ENCODE measurements at regions not wholly inside any gene's neighbourhood (a gene's known extent, or its start where the extent isn't known, plus 50 kb on each side); places are given as distances from the start of the nearest gene placed in this dataset.

DNA sequence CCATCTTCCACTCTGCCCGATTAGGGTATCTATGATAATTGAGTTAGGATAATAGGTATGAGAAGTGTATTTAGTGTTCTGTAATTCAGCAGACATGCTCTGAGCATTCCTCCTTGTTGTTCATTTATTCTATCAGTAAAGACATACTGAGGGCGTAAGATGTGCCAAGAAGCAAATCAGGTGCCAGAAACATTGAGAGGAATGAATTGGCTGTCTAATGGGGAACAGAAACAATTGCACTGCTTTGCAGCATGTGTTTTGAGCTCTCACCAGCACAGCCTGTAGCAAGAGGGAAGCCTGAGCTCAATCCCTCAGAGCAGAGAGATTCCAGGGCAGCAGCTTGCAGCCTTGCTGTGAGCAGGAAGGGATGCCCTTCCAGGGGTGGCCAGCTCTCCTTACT is 589.3 kb downstream of the BCL11B start:
- TF ChIP-seq, protein P1, sequence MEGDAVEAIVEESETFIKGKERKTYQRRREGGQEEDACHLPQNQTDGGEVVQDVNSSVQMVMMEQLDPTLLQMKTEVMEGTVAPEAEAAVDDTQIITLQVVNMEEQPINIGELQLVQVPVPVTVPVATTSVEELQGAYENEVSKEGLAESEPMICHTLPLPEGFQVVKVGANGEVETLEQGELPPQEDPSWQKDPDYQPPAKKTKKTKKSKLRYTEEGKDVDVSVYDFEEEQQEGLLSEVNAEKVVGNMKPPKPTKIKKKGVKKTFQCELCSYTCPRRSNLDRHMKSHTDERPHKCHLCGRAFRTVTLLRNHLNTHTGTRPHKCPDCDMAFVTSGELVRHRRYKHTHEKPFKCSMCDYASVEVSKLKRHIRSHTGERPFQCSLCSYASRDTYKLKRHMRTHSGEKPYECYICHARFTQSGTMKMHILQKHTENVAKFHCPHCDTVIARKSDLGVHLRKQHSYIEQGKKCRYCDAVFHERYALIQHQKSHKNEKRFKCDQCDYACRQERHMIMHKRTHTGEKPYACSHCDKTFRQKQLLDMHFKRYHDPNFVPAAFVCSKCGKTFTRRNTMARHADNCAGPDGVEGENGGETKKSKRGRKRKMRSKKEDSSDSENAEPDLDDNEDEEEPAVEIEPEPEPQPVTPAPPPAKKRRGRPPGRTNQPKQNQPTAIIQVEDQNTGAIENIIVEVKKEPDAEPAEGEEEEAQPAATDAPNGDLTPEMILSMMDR (IDR thresholded peaks at IDR 0.05), result no peak
- ATAC-seq (no peak), DNase-seq (no peak)
- H3K9me3 ChIP-seq, result peaks cover 6% of the 10 kb centered on the region
- no peak overlapping the region for H3K4me3 ChIP-seq
- no peaks in the 10 kb centered on the region for H3K4me1 ChIP-seq
- intact Hi-C loops (cut with DNase I), result no loop called here
- no peaks in the 10 kb centered on the region for H3K36me3 ChIP-seq (ENCODE audit: insufficient read depth in 1 of 2, low read depth in 1 of 2)
- H3K27ac ChIP-seq, result no peak overlapping the region
- WGBS, 3 donors, result 67 to 85% (median 68%) methylated on average over 2 of the region's 2 CpGs
- H3K27me3 ChIP-seq (ENCODE audit: insufficient read depth in 3 of 3, low read length in 2 of 3), result peaks cover 0 to 2% (median 0%) of the 10 kb centered on the region in 3 donors

GRCh38 chr14:98684468-98684867 is 587.5 kb downstream of the BCL11B start:
- ATAC-seq, result no peak
- Histone ChIP-seq H3K9me3 (no peaks in the 10 kb centered on the region), H3K4me1 (no peaks in the 10 kb centered on the region), H3K27me3 (ENCODE audit: insufficient read depth in 3 of 3, low read length in 2 of 3) (peaks cover 0 to 2% (median 0%) of the 10 kb centered on the region in 3 donors), H3K27ac (no peak overlapping the region), H3K36me3 (ENCODE audit: insufficient read depth in 1 of 2, low read depth in 1 of 2) (no peaks in the 10 kb centered on the region), H3K4me3 (no peak overlapping the region)
- no peak for DNase-seq
- TF ChIP-seq, protein P1 (IDR thresholded peaks at IDR 0.05), result no peak
- WGBS, 3 donors, result 41 to 48% (median 44%) methylated on average over 4 of the region's 4 CpGs
- intact Hi-C loops (cut with DNase I), result no loop called here

DNA sequence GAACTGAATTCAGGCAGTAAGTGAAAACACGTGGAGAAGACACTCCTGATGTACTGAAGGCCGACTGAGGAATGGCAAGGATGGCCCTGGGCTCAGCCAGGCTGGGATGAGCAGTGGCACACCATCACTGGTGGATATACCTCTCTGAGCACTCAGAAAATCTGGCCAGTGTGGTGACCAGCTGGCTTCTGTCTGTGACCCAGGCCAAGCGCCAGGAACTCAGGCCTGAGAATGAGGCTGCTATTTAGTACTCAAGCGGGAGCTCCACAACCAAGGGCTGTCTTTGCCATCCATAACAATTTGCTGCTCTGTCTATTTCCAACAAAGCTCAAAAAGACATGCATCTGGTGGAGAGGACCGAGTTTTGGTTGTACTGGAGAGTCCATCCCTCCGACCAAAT is 586.3 kb downstream of the BCL11B start:
- ATAC-seq (no peak), DNase-seq (no peak)
- Histone ChIP-seq H3K36me3 (ENCODE audit: insufficient read depth in 1 of 2, low read depth in 1 of 2) (no peaks in the 10 kb centered on the region), H3K4me3 (no peak overlapping the region), H3K9me3 (no peaks in the 10 kb centered on the region), H3K27me3 (ENCODE audit: insufficient read depth in 3 of 3, low read length in 2 of 3) (peaks cover 0 to 2% (median 0%) of the 10 kb centered on the region in 3 donors), H3K27ac (no peak overlapping the region), H3K4me1 (no peaks in the 10 kb centered on the region)
- TF ChIP-seq, protein P1 (IDR thresholded peaks at IDR 0.05), result no peak
- intact Hi-C loops (cut with DNase I), result no loop called here
- 34 to 55% (median 45%) methylated on average over 6 of the region's 6 CpGs for WGBS, 3 donors

DNA sequence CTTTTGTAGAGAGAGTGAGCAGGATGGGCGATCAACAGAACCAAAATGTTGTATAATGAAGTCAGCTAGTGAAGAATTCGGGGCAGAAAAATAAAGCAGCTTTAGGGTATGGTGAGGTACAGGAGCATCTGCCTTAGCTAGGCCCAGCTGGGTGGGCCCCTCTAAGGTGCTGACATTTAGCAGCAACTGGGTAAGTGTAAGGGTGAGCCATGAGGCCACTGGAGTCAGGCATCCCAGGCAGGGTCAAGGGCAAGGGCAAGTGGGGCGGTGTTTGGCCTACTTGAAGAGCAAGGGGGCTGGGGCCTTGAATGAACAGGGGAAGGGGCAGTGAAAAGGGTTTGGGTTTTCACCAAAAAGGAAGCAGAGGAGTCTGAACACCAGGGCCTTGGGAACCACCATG is 583.6 kb downstream of the BCL11B start:
- peaks cover 0 to 2% (median 0%) of the 10 kb centered on the region in 3 donors for H3K27me3 ChIP-seq (ENCODE audit: insufficient read depth in 3 of 3, low read length in 2 of 3)
- intact Hi-C loops (cut with DNase I), result no loop called here
- DNase-seq (no peak), ATAC-seq (no peak)
- no peaks in the 10 kb centered on the region for H3K36me3 ChIP-seq (ENCODE audit: insufficient read depth in 1 of 2, low read depth in 1 of 2)
- 83 to 98% (median 95%) methylated on average over 3 of the region's 3 CpGs for WGBS, 3 donors
- H3K9me3 ChIP-seq, result no peaks in the 10 kb centered on the region
- TF ChIP-seq, protein P1 (IDR thresholded peaks at IDR 0.05), result no peak
- H3K4me1 ChIP-seq, result no peaks in the 10 kb centered on the region
- H3K4me3 ChIP-seq, result no peak overlapping the region
- H3K27ac ChIP-seq, result no peak overlapping the region

DNA sequence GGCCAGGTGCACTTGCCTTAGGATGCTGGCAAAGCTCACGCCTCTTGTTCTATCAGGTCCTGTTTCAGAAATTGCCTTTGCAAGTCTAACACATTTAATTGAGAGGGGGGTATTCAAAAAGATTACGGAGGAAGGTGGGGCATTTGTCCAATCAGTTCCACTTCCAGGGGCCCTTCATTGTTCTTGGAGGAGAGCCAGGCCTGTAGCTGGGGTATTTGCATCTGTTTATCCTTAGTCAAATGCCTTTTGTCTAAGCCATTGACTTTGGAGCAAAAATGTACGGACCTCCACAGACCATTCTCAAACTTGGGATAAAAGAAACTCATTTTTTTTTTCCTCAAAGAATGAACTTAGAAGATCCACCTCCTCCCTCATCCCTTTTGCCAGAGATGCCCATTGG is 582.0 kb downstream of the BCL11B start:
- no peak for ATAC-seq
- TF ChIP-seq, protein P1 (IDR thresholded peaks at IDR 0.05), result no peak
- intact Hi-C loops (cut with DNase I), result no loop called here
- Histone ChIP-seq H3K36me3 (ENCODE audit: insufficient read depth in 1 of 2, low read depth in 1 of 2) (no peaks in the 10 kb centered on the region), H3K4me1 (no peaks in the 10 kb centered on the region), H3K27ac (no peak overlapping the region), H3K9me3 (no peaks in the 10 kb centered on the region), H3K27me3 (ENCODE audit: insufficient read depth in 3 of 3, low read length in 2 of 3) (no peaks in the 10 kb centered on the region), H3K4me3 (no peak overlapping the region)
- WGBS, 3 donors, result 51 to 66% (median 55%) methylated on average over 3 of the region's 3 CpGs
- DNase-seq, result no peak

Measured in psoas muscle (tissue), 7 donors.